DOHH2 (cell line): ENCODE measurements at regions not wholly inside any gene's neighbourhood (a gene's known extent, or its start where the extent isn't known, plus 50 kb on each side); places are given as distances from the start of the nearest gene placed in this dataset.

Experiments
- H3F3A ChIP-seq: fragments of 200-600 bp; sonication (generic), shearing (Covaris generic); 2 replicates; pipeline ENCODE4 v1.6.0; 2016; ENCODE audit warnings: antibody characterized with exemption, mild to moderate bottlenecking; ENCODE audit not compliant: control insufficient read depth, insufficient read depth
- H3K27ac ChIP-seq: fragments of 200-600 bp; sonication (generic); 2 replicates; pipeline ENCODE4 v1.5.1; 2014; ENCODE audit warnings: low read depth, mild to moderate bottlenecking, low read length, moderate library complexity
- H3K27me3 ChIP-seq: fragments of 200-600 bp; sonication (generic); 2 replicates; pipeline ENCODE4 v1.6.1; 2014; ENCODE audit warnings: mild to moderate bottlenecking, low read length, mixed read lengths; ENCODE audit not compliant: control insufficient read depth
- H3K36me3 ChIP-seq: fragments of 200-600 bp; sonication (generic); 2 replicates; pipeline ENCODE4 v1.6.1; 2014; ENCODE audit warnings: mild to moderate bottlenecking, low read length, moderate library complexity, mixed read lengths; ENCODE audit not compliant: control insufficient read depth
- H3K4me1 ChIP-seq: fragments of 200-600 bp; sonication (generic); 2 replicates; pipeline ENCODE4 v1.6.1; 2014; ENCODE audit warnings: mild to moderate bottlenecking, low read length, mixed read lengths; ENCODE audit not compliant: control insufficient read depth
- H3K4me2 ChIP-seq: fragments of 200-600 bp; sonication (generic); 2 replicates; pipeline ENCODE4 v1.6.0; 2014; ENCODE audit warnings: mild to moderate bottlenecking, low read length, moderate library complexity
- H3K4me3 ChIP-seq: fragments of 200-600 bp; sonication (generic); 2 replicates; pipeline ENCODE4 v1.5.1; 2014; ENCODE audit warnings: mild to moderate bottlenecking, low read length, mixed read lengths
- H3K79me2 ChIP-seq: fragments of 200-600 bp; sonication (generic); 2 replicates; pipeline ENCODE4 v1.6.1; 2014; ENCODE audit warnings: mild to moderate bottlenecking, low read length, mixed read lengths; ENCODE audit not compliant: control insufficient read depth
- H3K9me2 ChIP-seq: fragments of 200-600 bp; sonication (generic); replicated peaks from 2 replicates; pipeline ENCODE4 v1.6.1; 2014; ENCODE audit warnings: mild to moderate bottlenecking, low read length, mixed read lengths; ENCODE audit not compliant: control insufficient read depth
- H3K9me3 ChIP-seq: fragments of 200-600 bp; sonication (generic); 2 replicates; pipeline ENCODE4 v1.6.1; 2014; ENCODE audit warnings: antibody characterized with exemption, low read length, mixed read lengths; ENCODE audit not compliant: control insufficient read depth, insufficient read depth
- H4K20me1 ChIP-seq: fragments of 200-600 bp; sonication (generic); 2 replicates; pipeline ENCODE4 v1.6.0; 2014; ENCODE audit warnings: low read depth, mild to moderate bottlenecking, antibody characterized with exemption, low read length, moderate library complexity; ENCODE audit not compliant: control insufficient read depth, insufficient read depth
- CTCF ChIP-seq: fragments of 200-600 bp; sonication (generic); IDR thresholded peaks from one replicate; pipeline ENCODE4 v1.5.1; 2014; ENCODE audit warnings: antibody characterized with exemption, mild to moderate bottlenecking, low read depth, low read length; ENCODE audit not compliant: poor library complexity, severe bottlenecking
- EZH2phosphoT487 ChIP-seq: fragments of 200-600 bp; sonication (generic); IDR thresholded peaks from 2 replicates; pipeline ENCODE4 v1.6.1; 2017; ENCODE audit warnings: borderline replicate concordance, mild to moderate bottlenecking, antibody characterized with exemption, low read length, moderate library complexity, mixed read lengths

GRCh38 chr3:31434819-31435218 is 97.9 kb upstream of the STT3B start:
- no peaks in the 10 kb centered on the region for H3K27me3 ChIP-seq
- H3K9me2 ChIP-seq, result no peaks in the 10 kb centered on the region
- no peak for TF ChIP-seq CTCF
- TF ChIP-seq EZH2phosphoT487, result no peak
- H3K79me2 ChIP-seq, result no peaks in the 10 kb centered on the region
- H3K9me3 ChIP-seq, result peaks cover 11% of the 10 kb centered on the region; the same call in 1 of the 2 replicates
- no peaks in the 10 kb centered on the region for H3K36me3 ChIP-seq
- no peak overlapping the region for H3K27ac ChIP-seq
- no peaks in the 10 kb centered on the region for H4K20me1 ChIP-seq
- H3F3A ChIP-seq, result no peaks in the 10 kb centered on the region
- H3K4me3 ChIP-seq, result no peak overlapping the region
- no peaks in the 10 kb centered on the region for H3K4me1 ChIP-seq
- H3K4me2 ChIP-seq, result no peak overlapping the region

- Histone ChIP-seq H3K27me3 (no peaks in the 10 kb centered on the region), H3K4me2 (no peak overlapping the region), H3K36me3 (no peaks in the 10 kb centered on the region), H3K4me3 (no peak overlapping the region), H3K4me1 (no peaks in the 10 kb centered on the region), H3K79me2 (no peaks in the 10 kb centered on the region), H3K9me2 (no peaks in the 10 kb centered on the region), H3K27ac (no peak overlapping the region), H3F3A (no peaks in the 10 kb centered on the region), H4K20me1 (no peaks in the 10 kb centered on the region), H3K9me3 (peaks cover 11% of the 10 kb centered on the region; the same call in 1 of the 2 replicates)
- TF ChIP-seq CTCF, result no peak
- TF ChIP-seq EZH2phosphoT487, result no peak
These were observed 95.9 kb upstream of the STT3B start for GRCh38 chr3:31436830-31437229.

GRCh38 chr3:31438742-31439141 is 94.0 kb upstream of the STT3B start:
- Histone ChIP-seq H3K4me1 (peaks cover 12% of the 10 kb centered on the region), H3F3A (no peaks in the 10 kb centered on the region)

More at GRCh38 chr3:31438742-31439141, 94.0 kb upstream of the STT3B start:
- Histone ChIP-seq H3K9me2 (no peaks in the 10 kb centered on the region), H3K79me2 (no peaks in the 10 kb centered on the region), H3K4me2 (no peak overlapping the region), H3K27ac (no peak overlapping the region), H3K4me3 (no peak overlapping the region), H4K20me1 (no peaks in the 10 kb centered on the region), H3K36me3 (no peaks in the 10 kb centered on the region), H3K27me3 (no peaks in the 10 kb centered on the region), H3K9me3 (peaks cover 11% of the 10 kb centered on the region; the same call in 1 of the 2 replicates)
- TF ChIP-seq CTCF (no peak), EZH2phosphoT487 (no peak)
